Endodermal cell (in vitro differentiated cells): ENCODE measurements at regions not wholly inside any gene's neighbourhood (a gene's known extent, or its start where the extent isn't known, plus 50 kb on each side); places are given as distances from the start of the nearest gene placed in this dataset.
A peak's percentile ranks its signal among the peaks of the same experiment; 100 is the strongest.

ENCODE experiments used
- DNase-seq: peaks from one replicate; pipeline ENCODE4 v3.0.0-alpha.2; 2017
- H3K27ac ChIP-seq: 2 replicates; pipeline ENCODE4 v1.5.1; 2013; ENCODE audit warnings: mild to moderate bottlenecking, low read depth, low read length, moderate library complexity
- H3K27me3 ChIP-seq: 2 replicates; pipeline ENCODE4 v1.6.1; 2013; ENCODE audit warnings: mild to moderate bottlenecking, low read length, moderate library complexity; ENCODE audit not compliant: insufficient read depth, control insufficient read depth, poor library complexity, severe bottlenecking
- H3K36me3 ChIP-seq: 2 replicates; pipeline ENCODE4 v1.7.0; 2013; ENCODE audit warnings: mild to moderate bottlenecking, low read length, moderate library complexity; ENCODE audit not compliant: control insufficient read depth, insufficient read depth
- H3K4me1 ChIP-seq: one replicate; pipeline ENCODE4 v1.7.0; 2013; ENCODE audit warnings: low read length; ENCODE audit not compliant: control insufficient read depth, insufficient read depth
- H3K4me3 ChIP-seq: 2 replicates; pipeline ENCODE4 v1.5.1; 2013; ENCODE audit warnings: mild to moderate bottlenecking, low read length, moderate library complexity
- H3K9ac ChIP-seq: 2 replicates; pipeline ENCODE4 v1.6.1; 2013; ENCODE audit warnings: mild to moderate bottlenecking, low read length, moderate library complexity; ENCODE audit not compliant: poor library complexity, severe bottlenecking; ENCODE audit errors: extremely low read depth
- H3K9me3 ChIP-seq: 2 replicates; pipeline ENCODE4 v1.6.1; 2013; ENCODE audit warnings: mild to moderate bottlenecking, low read length, moderate library complexity; ENCODE audit not compliant: control insufficient read depth
- H3K27ac Mint-ChIP-seq: 2 replicates; pipeline ENCODE4 v1.8.0; 2020; ENCODE audit warnings: mixed read lengths
- H3K27me3 Mint-ChIP-seq: 2 replicates; pipeline ENCODE4 v1.8.0; 2021; ENCODE audit warnings: mild to moderate bottlenecking, mixed read lengths; ENCODE audit not compliant: insufficient read depth
- H3K36me3 Mint-ChIP-seq: 2 replicates; pipeline ENCODE4 v1.8.0; 2020; ENCODE audit warnings: low read depth, mixed read lengths
- H3K4me1 Mint-ChIP-seq: 2 replicates; pipeline ENCODE4 v1.8.0; 2020; ENCODE audit warnings: mixed read lengths
- H3K4me3 Mint-ChIP-seq: 2 replicates; pipeline ENCODE4 v1.8.0; 2020; ENCODE audit warnings: mild to moderate bottlenecking, moderate library complexity, mixed read lengths
- H3K9me3 Mint-ChIP-seq: 2 replicates; pipeline ENCODE4 v1.8.0; 2020; ENCODE audit warnings: mild to moderate bottlenecking, mixed read lengths
- WGBS, 2 experiments: methylation state at CpG; one replicate each; pipeline versions ENCODE4 v1.1.5 to v1.1.7; 2013; ENCODE audit warnings: missing lambda C conversion rate in 2 of 2, mixed read lengths in 1 of 2; ENCODE audit not compliant: insufficient coverage in 1 of 2, insufficient read length in 1 of 2; 5-methylcytosine and 5-hydroxymethylcytosine counted together
- TF ChIP-seq, protein P1 (sequence below): fragments of 200-600 bp; sonication (generic); conservative IDR thresholded peaks from 2 replicates; pipeline ENCODE4 v1.5.0; 2021; ENCODE audit warnings: antibody characterized with exemption, mild to moderate bottlenecking

DNA sequence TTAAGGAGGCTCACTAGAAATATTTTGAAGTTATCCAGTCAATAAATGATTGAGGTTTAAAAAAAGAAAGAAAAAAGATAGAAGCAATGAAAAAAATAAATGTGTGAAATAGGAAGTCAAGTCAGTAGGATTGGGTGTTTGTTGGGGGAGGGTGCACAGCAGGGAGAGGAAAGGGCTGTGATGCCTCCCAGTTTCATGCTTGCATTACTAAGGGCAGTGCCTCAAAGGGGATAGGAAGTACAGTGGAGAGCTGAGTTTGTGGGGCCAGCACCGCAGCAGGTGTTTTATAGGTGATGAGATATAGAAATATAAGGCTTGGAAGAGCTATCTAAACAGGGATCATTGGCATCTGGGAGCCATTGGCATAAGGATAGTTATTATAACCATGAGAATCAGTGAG lies 919.2 kb downstream of the STIM2 start:
- H3K27ac ChIP-seq: no peak overlapping the region
- peaks cover 15% of the 10 kb centered on the region for H3K9me3 ChIP-seq
- WGBS, 2 experiments: 96 to 100% methylated on average over 1 of the region's 1 CpG
- Mint-ChIP-seq H3K4me3 (no peak overlapping the region), H3K27me3 (no peaks in the 10 kb centered on the region), H3K4me1 (peaks cover 22% of the 10 kb centered on the region), H3K36me3 (no peaks in the 10 kb centered on the region), H3K27ac (no peak overlapping the region), H3K9me3 (peaks cover 5% of the 10 kb centered on the region)
- TF ChIP-seq, protein P1, sequence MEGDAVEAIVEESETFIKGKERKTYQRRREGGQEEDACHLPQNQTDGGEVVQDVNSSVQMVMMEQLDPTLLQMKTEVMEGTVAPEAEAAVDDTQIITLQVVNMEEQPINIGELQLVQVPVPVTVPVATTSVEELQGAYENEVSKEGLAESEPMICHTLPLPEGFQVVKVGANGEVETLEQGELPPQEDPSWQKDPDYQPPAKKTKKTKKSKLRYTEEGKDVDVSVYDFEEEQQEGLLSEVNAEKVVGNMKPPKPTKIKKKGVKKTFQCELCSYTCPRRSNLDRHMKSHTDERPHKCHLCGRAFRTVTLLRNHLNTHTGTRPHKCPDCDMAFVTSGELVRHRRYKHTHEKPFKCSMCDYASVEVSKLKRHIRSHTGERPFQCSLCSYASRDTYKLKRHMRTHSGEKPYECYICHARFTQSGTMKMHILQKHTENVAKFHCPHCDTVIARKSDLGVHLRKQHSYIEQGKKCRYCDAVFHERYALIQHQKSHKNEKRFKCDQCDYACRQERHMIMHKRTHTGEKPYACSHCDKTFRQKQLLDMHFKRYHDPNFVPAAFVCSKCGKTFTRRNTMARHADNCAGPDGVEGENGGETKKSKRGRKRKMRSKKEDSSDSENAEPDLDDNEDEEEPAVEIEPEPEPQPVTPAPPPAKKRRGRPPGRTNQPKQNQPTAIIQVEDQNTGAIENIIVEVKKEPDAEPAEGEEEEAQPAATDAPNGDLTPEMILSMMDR: no peak
- DNase-seq: peak; percentile 46
- no peaks in the 10 kb centered on the region for H3K27me3 ChIP-seq
- no peaks in the 10 kb centered on the region for H3K36me3 ChIP-seq
- H3K9ac ChIP-seq: no peak overlapping the region
- no peak overlapping the region for H3K4me3 ChIP-seq
- no peaks in the 10 kb centered on the region for H3K4me1 ChIP-seq

GRCh38 chr4:27787195-27787594 lies 926.6 kb downstream of the STIM2 start:
- H3K9ac ChIP-seq: no peak overlapping the region
- TF ChIP-seq, protein P1: no peak
- H3K36me3 ChIP-seq: no peaks in the 10 kb centered on the region
- Mint-ChIP-seq H3K36me3 (no peaks in the 10 kb centered on the region), H3K27me3 (no peaks in the 10 kb centered on the region), H3K4me1 (peaks cover 7% of the 10 kb centered on the region), H3K4me3 (no peak overlapping the region), H3K27ac (no peak overlapping the region), H3K9me3 (no peaks in the 10 kb centered on the region)
- no peaks in the 10 kb centered on the region for H3K9me3 ChIP-seq
- H3K27me3 ChIP-seq: no peaks in the 10 kb centered on the region
- no peak overlapping the region for H3K4me3 ChIP-seq
- 100% methylated on average over 1 of the region's 2 CpGs; no CpG with 5 or more reads in 1 of the 2 experiments for WGBS, 2 experiments
- no peak for DNase-seq
- no peak overlapping the region for H3K27ac ChIP-seq
- H3K4me1 ChIP-seq: no peaks in the 10 kb centered on the region

DNA sequence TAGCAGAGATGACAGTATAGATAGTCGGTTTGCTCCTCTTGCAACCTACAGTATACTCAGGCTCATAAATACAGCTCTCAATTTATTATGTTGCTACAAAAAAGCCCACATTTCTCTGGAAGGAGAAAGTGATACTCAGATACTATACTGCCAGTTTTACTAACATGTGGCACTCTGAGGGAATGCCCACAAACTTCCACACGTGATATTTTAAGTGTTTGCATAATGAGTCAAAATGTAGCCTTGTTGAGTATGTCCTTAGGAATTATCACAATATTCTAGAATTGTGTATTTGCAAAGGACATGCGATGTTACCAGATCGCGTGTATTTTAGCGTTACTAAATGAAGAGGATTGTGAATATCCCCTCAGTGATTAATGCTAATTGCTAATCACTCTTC lies 929.1 kb downstream of the STIM2 start:
- Mint-ChIP-seq H3K9me3 (no peaks in the 10 kb centered on the region), H3K36me3 (no peaks in the 10 kb centered on the region), H3K27me3 (no peaks in the 10 kb centered on the region), H3K27ac (no peak overlapping the region), H3K4me1 (peaks cover 7% of the 10 kb centered on the region), H3K4me3 (no peak overlapping the region)
- H3K4me3 ChIP-seq: no peak overlapping the region
- H3K27ac ChIP-seq: no peak overlapping the region
- TF ChIP-seq, protein P1: no peak
- DNase-seq: no peak
- H3K27me3 ChIP-seq: no peaks in the 10 kb centered on the region
- no peaks in the 10 kb centered on the region for H3K4me1 ChIP-seq
- H3K36me3 ChIP-seq: no peaks in the 10 kb centered on the region
- no peaks in the 10 kb centered on the region for H3K9me3 ChIP-seq
- no peak overlapping the region for H3K9ac ChIP-seq
- 84 to 89% methylated on average over 5 to 6 of the region's 6 CpGs for WGBS, 2 experiments
